Hematopoietic multipotent progenitor cell treated with erythropoietin and hydrocortisone succinate and interleukin-3 and kit ligand, for 4 days (in vitro differentiated cells): ENCODE measurements at regions not wholly inside any gene's neighbourhood (a gene's known extent, or its start where the extent isn't known, plus 50 kb on each side); places are given as distances from the start of the nearest gene placed in this dataset.
"Not testable (repeated sequence)": the region's sequence is repeated elsewhere in the genome, so short reads cannot be mapped to it uniquely, and the experiment has no call there.

ENCODE experiments used
- DNase-seq: peaks from one replicate; pipeline ENCODE4 v3.0.0-alpha.2; 2015

- DNase-seq, result no peak
Measured at GRCh38 chr5:5783021-5783420, 360.5 kb downstream of the ICE1 start.

- DNase-seq, result no peak
Measured at GRCh38 chr5:5782402-5782801, 359.9 kb downstream of the ICE1 start.

- DNase-seq, result no peak
Measured at GRCh38 chr5:5781335-5781734, 358.9 kb downstream of the ICE1 start.

- no peak for DNase-seq
Measured at GRCh38 chr5:5780253-5780652, 357.8 kb downstream of the ICE1 start.

- no peak for DNase-seq
Measured at GRCh38 chr5:5777013-5777412, 354.5 kb downstream of the ICE1 start.

GRCh38 chr5:5772202-5772601, 349.7 kb downstream of the ICE1 start:
- no peak for DNase-seq

- peak; percentile 6 for DNase-seq
Measured at GRCh38 chr5:5770825-5771224, 348.3 kb downstream of the ICE1 start.

GRCh38 chr5:5767286-5767928, 344.9 kb downstream of the ICE1 start:
- DNase-seq, result no peak

- DNase-seq, result no peak
Measured at GRCh38 chr5:5765066-5765850, 342.8 kb downstream of the ICE1 start.

- no peak for DNase-seq
Measured at GRCh38 chr5:5764246-5764645, 341.8 kb downstream of the ICE1 start.

- DNase-seq, result no peak
Measured at GRCh38 chr5:5756762-5757161, 334.3 kb downstream of the ICE1 start.

- no peak for DNase-seq
Measured at GRCh38 chr5:5755888-5756287, 333.4 kb downstream of the ICE1 start.

GRCh38 chr5:5752844-5753243, 330.4 kb downstream of the ICE1 start:
- DNase-seq, result no peak

GRCh38 chr5:5751987-5752386, 329.5 kb downstream of the ICE1 start:
- no peak for DNase-seq

GRCh38 chr5:5751498-5751897, 329.0 kb downstream of the ICE1 start:
- DNase-seq, result no peak

- no peak for DNase-seq
Measured at GRCh38 chr5:5741418-5741817, 318.9 kb downstream of the ICE1 start.

- no peak for DNase-seq
Measured at GRCh38 chr5:5739490-5739945, 317.0 kb downstream of the ICE1 start.

- no peak for DNase-seq
Measured at GRCh38 chr5:5738797-5739489, 316.5 kb downstream of the ICE1 start.

GRCh38 chr5:5736007-5736406, 313.5 kb downstream of the ICE1 start:
- DNase-seq, result no peak

- not testable (repeated sequence) for DNase-seq
Measured at GRCh38 chr5:5733058-5733457, 310.6 kb downstream of the ICE1 start.

GRCh38 chr5:5726401-5726800, 303.9 kb downstream of the ICE1 start:
- DNase-seq, result no peak

GRCh38 chr5:5721881-5722280, 299.4 kb downstream of the ICE1 start:
- DNase-seq, result no peak

- DNase-seq, result no peak
Measured at GRCh38 chr5:5719292-5719691, 296.8 kb downstream of the ICE1 start.

- no peak for DNase-seq
Measured at GRCh38 chr5:5716665-5717064, 294.2 kb downstream of the ICE1 start.
